IPS-20b (cell line): ENCODE measurements at regions not wholly inside any gene's neighbourhood (a gene's known extent, or its start where the extent isn't known, plus 50 kb on each side); places are given as distances from the start of the nearest gene placed in this dataset.

Source experiments
- H3K27ac ChIP-seq: one replicate; pipeline ENCODE4 v1.5.1; 2013; ENCODE audit warnings: low read length
- H3K27me3 ChIP-seq: 2 replicates; pipeline ENCODE4 v1.6.1; 2013; ENCODE audit warnings: mild to moderate bottlenecking, low read length, inconsistent platforms; ENCODE audit not compliant: insufficient read depth
- H3K36me3 ChIP-seq: 2 replicates; pipeline ENCODE4 v1.6.1; 2013; ENCODE audit warnings: low read depth, mild to moderate bottlenecking, inconsistent platforms, low read length, moderate library complexity; ENCODE audit not compliant: insufficient read depth
- H3K4me1 ChIP-seq: 2 replicates; pipeline ENCODE4 v1.6.1; 2013; ENCODE audit warnings: mild to moderate bottlenecking, control low read depth, inconsistent platforms, low read length, moderate library complexity; ENCODE audit not compliant: insufficient read depth
- H3K4me3 ChIP-seq: 2 replicates; pipeline ENCODE4 v1.5.1; 2013; ENCODE audit warnings: mild to moderate bottlenecking, low read length, inconsistent platforms
- H3K9ac ChIP-seq: 2 replicates; pipeline ENCODE4 v1.6.1; 2013; ENCODE audit warnings: low read depth, mild to moderate bottlenecking, inconsistent platforms, low read length, moderate library complexity
- H3K9me3 ChIP-seq: 2 replicates; pipeline ENCODE4 v1.6.1; 2013; ENCODE audit warnings: mild to moderate bottlenecking, low read depth, low read length, inconsistent platforms; ENCODE audit not compliant: insufficient read depth

DNA sequence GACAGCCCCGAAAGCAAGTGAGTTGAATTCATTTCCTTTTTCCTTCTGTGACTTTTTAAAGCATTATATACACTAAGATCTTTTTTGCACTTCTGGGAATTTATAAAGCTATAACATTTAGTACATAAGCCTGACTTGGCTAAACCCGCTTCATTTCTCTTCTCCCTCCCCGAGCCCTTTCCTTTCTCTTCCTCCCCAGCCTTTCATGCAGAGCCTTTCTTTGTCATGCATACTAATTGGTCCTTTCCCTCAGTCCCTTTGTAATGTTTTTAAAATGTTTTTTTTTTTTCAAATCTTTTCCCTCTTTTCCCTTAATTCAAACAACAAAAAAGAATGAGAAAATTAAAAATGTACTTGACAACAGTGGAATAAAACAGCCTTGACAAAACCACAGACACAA lies 246.4 kb downstream of the PSAT1 start:
- H3K36me3 ChIP-seq, result no peaks in the 10 kb centered on the region
- H3K4me1 ChIP-seq, result peaks cover 26% of the 10 kb centered on the region; the same call in 1 of the 2 replicates
- H3K9ac ChIP-seq, result peak overlapping the region; percentile 59; the same call in 1 of the 2 replicates
- no peaks in the 10 kb centered on the region for H3K27me3 ChIP-seq
- H3K27ac ChIP-seq, result no peak overlapping the region
- no peaks in the 10 kb centered on the region for H3K9me3 ChIP-seq
- H3K4me3 ChIP-seq, result peak overlapping the region; percentile 44; the same call in 1 of the 2 replicates

GRCh38 chr9:78544230-78544629 lies 247.3 kb downstream of the PSAT1 start:
- Histone ChIP-seq H3K4me1 (peaks cover 26% of the 10 kb centered on the region; the same call in 1 of the 2 replicates), H3K9ac (no peak overlapping the region), H3K4me3 (no peak overlapping the region; the same call in 1 of the 2 replicates), H3K27ac (no peak overlapping the region), H3K36me3 (no peaks in the 10 kb centered on the region), H3K27me3 (no peaks in the 10 kb centered on the region), H3K9me3 (no peaks in the 10 kb centered on the region)

DNA sequence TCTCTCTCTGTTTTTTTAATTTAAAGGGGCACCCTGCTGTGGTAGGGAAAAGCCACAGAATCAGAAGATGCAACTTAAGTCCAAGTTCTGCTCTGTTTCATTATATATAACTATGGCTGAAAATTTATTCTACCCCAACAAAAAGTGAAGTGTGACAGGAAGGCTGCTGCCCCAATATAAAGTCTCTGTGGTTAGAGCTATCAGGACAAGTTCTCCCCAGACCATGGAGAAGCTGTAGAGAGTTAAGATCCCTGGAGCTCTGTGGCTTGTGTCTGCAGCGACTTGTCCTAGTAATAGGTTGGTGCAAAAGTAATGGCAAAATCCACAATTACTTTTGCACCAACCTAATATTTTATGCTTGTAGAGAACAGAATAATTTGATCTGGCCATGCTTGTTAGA lies 250.9 kb downstream of the PSAT1 start:
- H3K4me3 ChIP-seq, result no peak overlapping the region

GRCh38 chr9:78548670-78549069 lies 251.7 kb downstream of the PSAT1 start:
- no peaks in the 10 kb centered on the region for H3K9me3 ChIP-seq
- H3K36me3 ChIP-seq, result no peaks in the 10 kb centered on the region

More for the DNA sequence above, 250.9 kb downstream of the PSAT1 start:
- Histone ChIP-seq H3K9ac (no peak overlapping the region), H3K9me3 (no peaks in the 10 kb centered on the region), H3K27me3 (no peaks in the 10 kb centered on the region), H3K36me3 (no peaks in the 10 kb centered on the region), H3K4me1 (peaks cover 13% of the 10 kb centered on the region; the same call in 1 of the 2 replicates), H3K27ac (no peak overlapping the region)

DNA sequence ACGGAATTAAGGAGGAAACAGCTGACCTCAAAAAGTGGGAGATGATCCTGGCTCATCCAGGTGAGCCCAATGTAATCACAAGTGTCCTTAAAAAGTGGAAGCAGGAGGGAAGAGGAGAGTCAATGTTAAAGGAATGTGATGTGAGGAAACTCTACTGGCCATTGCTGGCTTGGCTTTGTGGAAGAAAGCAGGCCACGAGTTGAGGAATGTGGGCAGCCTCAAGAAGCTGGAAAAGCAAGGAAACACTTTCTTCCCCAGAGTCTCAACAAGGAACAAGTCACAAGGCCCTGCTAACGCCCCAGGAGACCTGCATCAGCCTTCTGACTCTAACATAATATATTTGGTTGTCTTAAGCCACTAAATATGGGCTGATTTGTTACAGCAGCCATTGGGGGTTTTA lies 252.8 kb downstream of the PSAT1 start:
- Histone ChIP-seq H3K27ac (no peak overlapping the region), H3K9me3 (no peaks in the 10 kb centered on the region), H3K4me1 (no peaks in the 10 kb centered on the region; the same call in 1 of the 2 replicates), H3K9ac (no peak overlapping the region), H3K4me3 (no peak overlapping the region), H3K36me3 (no peaks in the 10 kb centered on the region), H3K27me3 (no peaks in the 10 kb centered on the region)

More at GRCh38 chr9:78548670-78549069, 251.7 kb downstream of the PSAT1 start:
- Histone ChIP-seq H3K9ac (no peak overlapping the region), H3K27ac (no peak overlapping the region), H3K4me1 (peaks cover 6% of the 10 kb centered on the region; the same call in 1 of the 2 replicates), H3K27me3 (no peaks in the 10 kb centered on the region), H3K4me3 (no peak overlapping the region)

DNA sequence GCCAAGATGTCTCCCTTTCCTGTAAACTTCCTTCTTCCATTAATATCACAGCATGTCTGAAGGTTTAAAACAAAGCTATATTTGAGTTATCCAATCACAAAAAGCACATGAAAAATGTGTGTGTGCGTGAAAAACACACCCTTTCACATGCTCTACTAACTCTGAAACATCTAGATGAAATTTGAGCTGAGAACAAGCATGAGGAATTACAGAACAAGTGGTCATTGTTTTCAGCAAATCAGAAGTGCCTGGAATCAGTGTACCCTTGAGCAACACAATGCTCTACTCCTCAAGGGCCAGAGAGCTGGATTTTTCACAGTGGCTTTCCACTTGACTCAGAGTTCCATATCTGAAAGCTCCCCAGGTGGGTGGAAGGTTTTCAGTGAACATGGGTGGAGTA lies 255.9 kb downstream of the PSAT1 start:
- Histone ChIP-seq H3K4me1 (no peaks in the 10 kb centered on the region; the same call in 1 of the 2 replicates), H3K36me3 (no peaks in the 10 kb centered on the region), H3K4me3 (no peak overlapping the region), H3K27me3 (no peaks in the 10 kb centered on the region), H3K9ac (no peak overlapping the region), H3K9me3 (no peaks in the 10 kb centered on the region), H3K27ac (no peak overlapping the region)

GRCh38 chr9:78557540-78557939 lies 260.6 kb downstream of the PSAT1 start:
- no peaks in the 10 kb centered on the region for H3K36me3 ChIP-seq
- H3K4me3 ChIP-seq, result no peak overlapping the region
- no peak overlapping the region for H3K27ac ChIP-seq
- H3K4me1 ChIP-seq, result no peaks in the 10 kb centered on the region; the same call in 1 of the 2 replicates
- no peaks in the 10 kb centered on the region for H3K27me3 ChIP-seq
- no peak overlapping the region for H3K9ac ChIP-seq
- H3K9me3 ChIP-seq, result no peaks in the 10 kb centered on the region

GRCh38 chr9:78559449-78559885 lies 262.5 kb downstream of the PSAT1 start:
- Histone ChIP-seq H3K4me1 (no peaks in the 10 kb centered on the region), H3K4me3 (no peak overlapping the region), H3K27me3 (no peaks in the 10 kb centered on the region), H3K36me3 (no peaks in the 10 kb centered on the region), H3K9ac (no peak overlapping the region), H3K9me3 (no peaks in the 10 kb centered on the region), H3K27ac (no peak overlapping the region)

DNA sequence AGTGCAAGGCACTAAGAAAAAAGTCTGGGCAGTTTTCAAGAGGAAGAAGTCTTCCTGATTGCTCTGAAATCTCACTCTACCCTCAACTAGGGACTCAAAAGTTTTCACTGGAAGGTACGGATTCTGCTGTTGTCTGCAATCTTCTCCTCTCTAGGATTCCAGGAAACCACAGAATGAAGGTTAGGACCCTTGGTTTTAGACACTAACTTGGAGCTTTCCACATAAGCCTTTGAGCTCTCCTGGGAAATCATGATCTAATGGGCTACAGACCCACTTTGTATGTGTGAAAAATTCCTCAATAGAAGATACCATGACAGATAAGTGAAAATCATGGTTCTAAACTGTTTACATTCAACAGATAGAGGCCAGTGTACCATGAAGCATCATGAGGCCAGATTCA lies 265.1 kb downstream of the PSAT1 start:
- H3K9me3 ChIP-seq, result no peaks in the 10 kb centered on the region
- H3K36me3 ChIP-seq, result no peaks in the 10 kb centered on the region
- no peaks in the 10 kb centered on the region for H3K4me1 ChIP-seq
- H3K27me3 ChIP-seq, result no peaks in the 10 kb centered on the region
- H3K27ac ChIP-seq, result no peak overlapping the region
- H3K9ac ChIP-seq, result no peak overlapping the region
- no peak overlapping the region for H3K4me3 ChIP-seq

GRCh38 chr9:78563269-78563668 lies 266.3 kb downstream of the PSAT1 start:
- Histone ChIP-seq H3K36me3 (no peaks in the 10 kb centered on the region), H3K27ac (no peak overlapping the region), H3K27me3 (no peaks in the 10 kb centered on the region), H3K9me3 (no peaks in the 10 kb centered on the region), H3K4me1 (no peaks in the 10 kb centered on the region), H3K9ac (no peak overlapping the region), H3K4me3 (no peak overlapping the region)

- Histone ChIP-seq H3K36me3 (no peaks in the 10 kb centered on the region), H3K4me3 (no peak overlapping the region), H3K9ac (no peak overlapping the region), H3K4me1 (no peaks in the 10 kb centered on the region), H3K9me3 (no peaks in the 10 kb centered on the region), H3K27me3 (no peaks in the 10 kb centered on the region), H3K27ac (no peak overlapping the region)
These were observed 268.6 kb downstream of the PSAT1 start for GRCh38 chr9:78565481-78565880.

- Histone ChIP-seq H3K4me3 (no peak overlapping the region), H3K4me1 (no peaks in the 10 kb centered on the region; the same call in 1 of the 2 replicates), H3K9me3 (no peaks in the 10 kb centered on the region), H3K9ac (no peak overlapping the region), H3K36me3 (no peaks in the 10 kb centered on the region), H3K27me3 (no peaks in the 10 kb centered on the region), H3K27ac (no peak overlapping the region)
These were observed 269.6 kb downstream of the PSAT1 start for GRCh38 chr9:78566521-78566920.
